ENCODE measurements at regions not wholly inside any gene's neighbourhood (a gene's known extent, or its start where the extent isn't known, plus 50 kb on each side); places are given as distances from the start of the nearest gene placed in this dataset.

DNA sequence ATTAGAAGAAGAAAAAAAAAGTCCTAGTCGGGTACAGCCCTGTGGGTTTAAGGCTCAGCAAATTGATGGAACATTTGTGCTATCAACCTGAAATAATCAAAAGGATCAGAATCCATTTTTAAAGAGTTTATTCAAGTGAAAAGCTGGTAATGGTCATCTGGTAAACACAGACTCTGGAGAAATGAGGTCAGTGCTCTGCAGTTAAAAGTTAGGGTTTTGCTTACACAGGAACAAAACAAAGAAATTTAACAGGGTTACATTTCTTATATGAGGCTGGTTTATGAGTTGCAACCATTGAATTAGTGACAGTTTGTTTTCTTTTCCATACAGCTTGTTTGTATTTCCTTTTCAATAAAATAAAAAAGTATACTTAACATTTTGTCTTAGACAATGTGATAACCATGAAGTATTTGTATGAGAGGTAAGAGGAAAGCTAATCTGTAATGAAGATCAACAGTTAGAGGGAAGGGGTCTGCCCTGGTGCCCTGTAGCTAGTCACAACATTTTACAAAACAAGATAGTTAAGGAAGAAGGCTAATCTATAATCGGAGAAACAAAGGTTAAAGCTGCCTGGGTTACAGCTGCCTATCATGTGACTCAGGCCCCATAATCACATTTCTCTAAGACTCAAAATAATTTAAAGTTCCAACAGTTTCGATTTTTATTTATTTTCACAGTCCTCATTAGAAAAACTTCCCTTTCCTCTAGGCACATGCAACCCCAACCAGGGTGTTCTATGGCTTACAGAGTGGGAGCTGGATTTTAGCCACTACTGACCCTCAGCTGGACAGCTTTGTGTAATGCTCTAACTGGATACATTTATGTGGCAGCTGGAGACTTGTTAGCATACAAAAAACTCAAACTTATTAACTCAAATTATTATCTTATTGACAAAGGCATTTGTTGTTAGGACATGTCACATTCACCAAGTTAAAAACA, 98.1 kb upstream of the ACP3 start:
- no peaks in the 10 kb centered on the region for H3K9me3 ChIP-seq (ENCODE audit: insufficient read depth, low read depth, low read length)
- H3K27ac ChIP-seq (ENCODE audit: low read depth, low read length): no peak overlapping the region
- 0 out of 2 replicates have a peak, but pooled peaks cover 5% of the 10 kb centered on the region for H3K27me3 ChIP-seq (ENCODE audit: insufficient read depth, low read length)
- no peaks in the 10 kb centered on the region for H3K36me3 ChIP-seq (ENCODE audit: insufficient read depth, low read length)
- 85% methylated on average over 3 of the region's 3 CpGs for WGBS
- no peak overlapping the region for H3K4me3 ChIP-seq (ENCODE audit: low read length)
- no peak overlapping the region for H3K9ac ChIP-seq (ENCODE audit: low read depth, low read length)
- peaks cover 13% of the 10 kb centered on the region for H3K4me1 ChIP-seq (ENCODE audit: insufficient read depth, low read length)

DNA sequence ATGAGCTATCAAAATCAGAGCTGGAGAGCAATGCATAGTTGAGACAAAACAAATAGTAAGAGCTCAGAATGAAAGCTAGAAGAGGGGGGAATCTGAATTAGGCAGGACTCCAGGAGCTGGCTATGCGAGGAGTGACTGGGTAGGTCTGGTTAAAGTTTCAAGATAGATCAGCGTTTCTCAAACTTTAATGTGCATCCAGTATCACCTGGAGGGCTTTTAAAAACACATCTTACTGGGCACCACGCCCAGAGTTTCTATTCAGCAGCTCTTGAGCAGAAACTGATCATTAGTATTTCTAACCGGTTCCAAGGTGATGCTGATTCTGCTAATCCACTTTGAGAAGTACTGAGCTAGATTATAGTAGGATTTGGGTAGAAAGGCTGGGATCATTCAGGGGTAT, 96.2 kb upstream of the ACP3 start:
- peaks cover 16% of the 10 kb centered on the region for H3K4me1 ChIP-seq (ENCODE audit: insufficient read depth, low read length)
- H3K4me3 ChIP-seq (ENCODE audit: low read length): no peak overlapping the region
- H3K36me3 ChIP-seq (ENCODE audit: insufficient read depth, low read length): no peaks in the 10 kb centered on the region
- WGBS: 92% methylated on average over 4 of the region's 4 CpGs
- H3K27me3 ChIP-seq (ENCODE audit: insufficient read depth, low read length): no peaks in the 10 kb centered on the region
- no peak overlapping the region for H3K9ac ChIP-seq (ENCODE audit: low read depth, low read length)
- H3K27ac ChIP-seq (ENCODE audit: low read depth, low read length): no peak overlapping the region
- H3K9me3 ChIP-seq (ENCODE audit: insufficient read depth, low read depth, low read length): no peaks in the 10 kb centered on the region

DNA sequence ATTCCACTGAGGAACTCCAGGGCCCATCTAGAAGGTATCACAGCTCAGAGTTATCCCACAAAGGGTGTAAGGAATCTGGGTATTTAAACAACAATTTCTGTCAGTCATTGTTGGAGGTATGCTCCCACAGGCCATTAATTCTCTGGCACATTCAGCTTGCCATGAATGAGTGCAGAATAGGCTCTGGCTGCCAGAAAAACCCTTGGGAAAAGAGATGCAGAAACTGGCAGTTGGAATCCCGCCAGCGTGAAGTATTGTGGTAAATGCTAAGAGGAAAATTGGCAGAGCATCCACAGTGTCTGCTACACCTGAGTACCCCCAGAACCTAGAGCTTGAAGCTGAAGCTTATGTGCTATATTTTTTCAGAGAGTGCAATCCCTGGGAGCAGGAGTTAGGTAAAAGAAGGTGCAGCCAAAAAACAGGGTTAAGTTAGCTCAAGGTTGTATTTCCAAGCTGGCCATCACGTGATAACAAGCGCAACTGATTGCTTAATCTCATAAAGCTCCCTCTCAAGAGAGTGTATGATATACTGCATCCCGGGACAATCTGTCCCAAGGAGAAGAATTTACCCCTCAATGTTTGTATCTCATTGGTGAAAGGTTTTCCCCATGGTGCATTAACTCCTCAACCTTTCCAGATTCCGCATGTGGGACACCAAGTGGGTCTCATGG, 94.2 kb upstream of the ACP3 start:
- Histone ChIP-seq H3K27ac (ENCODE audit: low read depth, low read length) (no peak overlapping the region), H3K27me3 (ENCODE audit: insufficient read depth, low read length) (no peaks in the 10 kb centered on the region), H3K9me3 (ENCODE audit: insufficient read depth, low read depth, low read length) (no peaks in the 10 kb centered on the region), H3K36me3 (ENCODE audit: insufficient read depth, low read length) (no peaks in the 10 kb centered on the region), H3K9ac (ENCODE audit: low read depth, low read length) (no peak overlapping the region), H3K4me3 (ENCODE audit: low read length) (no peak overlapping the region), H3K4me1 (ENCODE audit: insufficient read depth, low read length) (peaks cover 11% of the 10 kb centered on the region)
- WGBS: 92% methylated on average over 5 of the region's 6 CpGs

- H3K36me3 ChIP-seq (ENCODE audit: insufficient read depth, low read length): no peaks in the 10 kb centered on the region
- WGBS: 100% methylated on average over 1 of the region's 2 CpGs
- H3K9me3 ChIP-seq (ENCODE audit: insufficient read depth, low read depth, low read length): no peaks in the 10 kb centered on the region
- no peak overlapping the region for H3K4me3 ChIP-seq (ENCODE audit: low read length)
- H3K27me3 ChIP-seq (ENCODE audit: insufficient read depth, low read length): no peaks in the 10 kb centered on the region
- H3K4me1 ChIP-seq (ENCODE audit: insufficient read depth, low read length): peaks cover 11% of the 10 kb centered on the region
- no peak overlapping the region for H3K27ac ChIP-seq (ENCODE audit: low read depth, low read length)
- H3K9ac ChIP-seq (ENCODE audit: low read depth, low read length): no peak overlapping the region
Measured at GRCh38 chr3:132225664-132226063, 91.5 kb upstream of the ACP3 start.

DNA sequence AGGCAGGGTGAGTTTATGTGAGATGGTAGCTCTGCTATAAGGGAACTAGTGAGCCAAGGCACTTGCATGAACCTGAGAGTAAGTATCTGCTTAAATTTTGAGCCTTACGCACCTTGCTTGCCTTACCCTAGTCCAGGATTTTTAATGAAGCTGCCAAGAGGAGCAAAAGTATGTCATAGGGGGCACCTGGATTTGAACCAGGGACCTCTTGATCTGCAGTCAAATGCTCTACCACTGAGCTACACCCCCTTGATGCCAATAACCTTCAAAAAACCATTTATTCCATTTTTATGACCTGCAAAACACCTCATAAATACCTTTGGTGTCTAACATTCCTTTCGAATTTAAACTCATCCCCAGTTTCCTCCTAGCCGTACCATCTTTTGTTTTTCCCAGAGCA, 88.3 kb upstream of the ACP3 start:
- H3K27me3 ChIP-seq (ENCODE audit: insufficient read depth, low read length): no peaks in the 10 kb centered on the region
- 60% methylated on average over 3 of the region's 3 CpGs for WGBS
- H3K36me3 ChIP-seq (ENCODE audit: insufficient read depth, low read length): no peaks in the 10 kb centered on the region
- no peak overlapping the region for H3K27ac ChIP-seq (ENCODE audit: low read depth, low read length)
- H3K4me3 ChIP-seq (ENCODE audit: low read length): no peak overlapping the region
- H3K4me1 ChIP-seq (ENCODE audit: insufficient read depth, low read length): peaks cover 9% of the 10 kb centered on the region; the same call in 1 of the 2 replicates
- H3K9me3 ChIP-seq (ENCODE audit: insufficient read depth, low read depth, low read length): no peaks in the 10 kb centered on the region
- H3K9ac ChIP-seq (ENCODE audit: low read depth, low read length): no peak overlapping the region

DNA sequence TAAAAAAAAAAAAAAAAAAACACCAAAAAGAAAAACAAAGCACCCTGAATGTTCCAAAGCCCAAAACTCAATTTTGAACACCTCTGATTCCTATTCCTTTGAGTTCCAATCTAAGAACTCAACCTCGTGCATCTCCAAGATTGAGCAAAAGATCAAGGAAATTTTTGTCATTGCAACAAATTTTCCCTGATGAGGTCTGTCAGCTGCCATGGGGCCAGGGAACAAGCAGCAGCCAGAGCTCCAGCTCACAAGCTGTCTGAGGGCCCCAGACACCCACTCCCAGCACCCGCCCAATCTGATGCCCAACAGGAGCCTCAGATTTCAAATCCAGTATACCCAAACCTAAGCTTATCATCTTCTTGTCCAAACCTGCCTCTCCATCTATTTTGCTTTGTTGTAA, 87.6 kb upstream of the ACP3 start:
- Histone ChIP-seq H3K4me3 (ENCODE audit: low read length) (no peak overlapping the region), H3K36me3 (ENCODE audit: insufficient read depth, low read length) (no peaks in the 10 kb centered on the region), H3K27me3 (ENCODE audit: insufficient read depth, low read length) (no peaks in the 10 kb centered on the region), H3K9ac (ENCODE audit: low read depth, low read length) (no peak overlapping the region), H3K27ac (ENCODE audit: low read depth, low read length) (no peak overlapping the region), H3K9me3 (ENCODE audit: insufficient read depth, low read depth, low read length) (no peaks in the 10 kb centered on the region), H3K4me1 (ENCODE audit: insufficient read depth, low read length) (peaks cover 9% of the 10 kb centered on the region; the same call in 1 of the 2 replicates)
- 95% methylated on average over 2 of the region's 2 CpGs for WGBS

- Histone ChIP-seq H3K4me3 (ENCODE audit: low read length) (no peak overlapping the region), H3K4me1 (ENCODE audit: insufficient read depth, low read length) (peaks cover 9% of the 10 kb centered on the region; the same call in 1 of the 2 replicates), H3K9ac (ENCODE audit: low read depth, low read length) (no peak overlapping the region), H3K27me3 (ENCODE audit: insufficient read depth, low read length) (no peaks in the 10 kb centered on the region), H3K36me3 (ENCODE audit: insufficient read depth, low read length) (no peaks in the 10 kb centered on the region), H3K9me3 (ENCODE audit: insufficient read depth, low read depth, low read length) (no peaks in the 10 kb centered on the region), H3K27ac (ENCODE audit: low read depth, low read length) (no peak overlapping the region)
- WGBS: 93% methylated on average over 8 of the region's 8 CpGs
Measured at GRCh38 chr3:132230156-132231000, 86.8 kb upstream of the ACP3 start.

DNA sequence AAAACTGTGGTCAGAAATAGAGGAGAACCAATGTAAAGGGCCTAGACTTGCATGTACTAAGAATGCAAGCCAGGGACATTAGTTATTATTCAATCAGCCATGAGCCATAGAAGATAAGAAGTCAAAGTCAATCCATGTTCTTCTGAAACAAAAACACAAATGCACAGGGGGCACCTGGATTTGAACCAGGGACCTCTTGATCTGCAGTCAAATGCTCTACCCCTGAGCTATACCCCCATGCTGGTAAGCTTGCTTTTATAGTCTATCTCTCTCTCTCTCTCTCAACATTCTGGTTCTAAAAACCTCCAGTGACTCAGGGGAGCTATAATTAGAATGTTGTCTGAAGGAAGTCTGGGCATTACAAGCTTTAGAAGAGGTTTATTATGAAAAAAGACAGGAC, 85.6 kb upstream of the ACP3 start:
- H3K27ac ChIP-seq (ENCODE audit: low read depth, low read length): no peak overlapping the region
- H3K27me3 ChIP-seq (ENCODE audit: insufficient read depth, low read length): no peaks in the 10 kb centered on the region
- 0 out of 2 replicates have a peak, but pooled peaks cover 6% of the 10 kb centered on the region for H3K4me1 ChIP-seq (ENCODE audit: insufficient read depth, low read length)
- H3K9ac ChIP-seq (ENCODE audit: low read depth, low read length): no peak overlapping the region
- no peaks in the 10 kb centered on the region for H3K36me3 ChIP-seq (ENCODE audit: insufficient read depth, low read length)
- H3K4me3 ChIP-seq (ENCODE audit: low read length): no peak overlapping the region
- no peaks in the 10 kb centered on the region for H3K9me3 ChIP-seq (ENCODE audit: insufficient read depth, low read depth, low read length)

GRCh38 chr3:132232231-132232792, 84.9 kb upstream of the ACP3 start:
- H3K4me3 ChIP-seq (ENCODE audit: low read length): no peak overlapping the region
- no peak overlapping the region for H3K27ac ChIP-seq (ENCODE audit: low read depth, low read length)
- no peaks in the 10 kb centered on the region for H3K27me3 ChIP-seq (ENCODE audit: insufficient read depth, low read length)
- H3K9ac ChIP-seq (ENCODE audit: low read depth, low read length): no peak overlapping the region
- 0 out of 2 replicates have a peak, but pooled peaks cover 6% of the 10 kb centered on the region for H3K4me1 ChIP-seq (ENCODE audit: insufficient read depth, low read length)
- H3K9me3 ChIP-seq (ENCODE audit: insufficient read depth, low read depth, low read length): no peaks in the 10 kb centered on the region
- 93% methylated on average over 2 of the region's 2 CpGs for WGBS
- H3K36me3 ChIP-seq (ENCODE audit: insufficient read depth, low read length): no peaks in the 10 kb centered on the region

- Histone ChIP-seq H3K9ac (ENCODE audit: low read depth, low read length) (no peak overlapping the region), H3K27ac (ENCODE audit: low read depth, low read length) (no peak overlapping the region), H3K9me3 (ENCODE audit: insufficient read depth, low read depth, low read length) (no peaks in the 10 kb centered on the region), H3K4me1 (ENCODE audit: insufficient read depth, low read length) (0 out of 2 replicates have a peak, but pooled peaks cover 6% of the 10 kb centered on the region), H3K4me3 (ENCODE audit: low read length) (no peak overlapping the region), H3K36me3 (ENCODE audit: insufficient read depth, low read length) (no peaks in the 10 kb centered on the region), H3K27me3 (ENCODE audit: insufficient read depth, low read length) (no peaks in the 10 kb centered on the region)
- WGBS: 93% methylated on average over 4 of the region's 4 CpGs
Measured at GRCh38 chr3:132236701-132237651, 80.2 kb upstream of the ACP3 start.

All from HUES64 (cell line).